Erythroblast (primary cell): ENCODE measurements at regions not wholly inside any gene's neighbourhood (a gene's known extent, or its start where the extent isn't known, plus 50 kb on each side); places are given as distances from the start of the nearest gene placed in this dataset.

Experiments used
- DNase-seq, 2 experiments: peaks; one replicate each; lab custom pipeline; 2025; lab: John Stamatoyannopoulos, UW
- GATA1 ChIP-seq: IDR thresholded peaks from 2 replicates; pipeline ENCODE4 v1.6.1; 2011; ENCODE audit warnings: low read depth, mild to moderate bottlenecking, control low read depth, low read length, moderate library complexity
- POLR2A ChIP-seq: IDR thresholded peaks from 2 replicates; pipeline ENCODE4 v1.6.1; 2011; ENCODE audit warnings: mild to moderate bottlenecking, low read length

GRCh38 chr16:17858061-17858460 lies 387.3 kb upstream of the XYLT1 start:
- no peak for DNase-seq
- TF ChIP-seq POLR2A (no peak), GATA1 (no peak)

DNA sequence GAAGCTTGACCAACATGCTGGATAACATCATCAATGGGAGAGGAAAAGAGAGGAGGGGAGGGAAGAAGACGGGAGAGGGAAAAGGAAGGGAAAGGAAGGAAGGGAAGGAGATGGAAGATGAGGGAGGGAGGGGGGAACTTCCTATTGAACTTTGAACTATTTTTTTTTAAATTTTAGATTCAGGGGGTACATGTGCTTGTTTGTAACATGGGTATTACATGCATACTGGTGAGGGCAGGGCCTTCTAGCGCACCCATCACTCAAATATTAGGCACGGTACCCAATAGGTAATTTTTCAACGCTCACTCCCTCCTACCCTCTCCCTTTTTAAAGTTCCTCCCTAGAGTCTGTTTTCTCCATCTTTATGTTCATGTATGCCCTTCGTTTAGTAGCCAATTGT lies 383.2 kb upstream of the XYLT1 start:
- no peak for DNase-seq
- TF ChIP-seq GATA1 (no peak), POLR2A (no peak)

- DNase-seq: no peak
- TF ChIP-seq POLR2A: no peak
- TF ChIP-seq GATA1: no peak
Measured at GRCh38 chr16:17852977-17853702, 382.4 kb upstream of the XYLT1 start.

DNA sequence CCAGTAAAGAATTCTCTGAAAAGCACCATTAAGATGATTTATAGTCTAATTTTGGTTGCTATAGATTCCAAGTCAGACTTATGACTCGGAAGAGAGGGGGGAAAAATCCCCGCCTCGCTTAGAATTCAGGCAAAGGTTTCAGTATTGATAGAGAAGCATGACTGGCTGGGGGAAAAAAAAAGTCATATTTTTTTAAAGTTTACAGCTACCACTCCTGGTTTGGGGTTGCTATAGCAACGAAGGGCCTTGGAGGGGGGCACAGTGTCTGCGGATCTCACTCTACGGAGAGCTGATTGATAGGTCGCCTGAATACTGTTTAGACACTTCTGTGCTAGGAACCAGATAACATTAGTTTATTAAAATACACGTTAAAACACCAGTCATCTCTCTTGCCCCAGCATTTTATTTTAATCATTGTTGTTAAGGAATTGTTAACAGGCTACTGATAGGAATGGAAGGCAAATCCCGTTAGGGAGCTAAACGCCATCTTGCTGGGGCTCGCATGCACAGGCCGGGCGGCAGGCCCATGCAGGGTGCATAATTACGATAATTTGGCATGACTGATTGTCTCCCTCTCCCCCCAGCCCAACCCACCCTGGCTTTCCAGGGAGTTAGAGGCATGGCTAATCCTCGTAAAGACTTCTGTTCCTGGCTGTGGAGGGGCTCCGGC lies 380.0 kb upstream of the XYLT1 start:
- TF ChIP-seq POLR2A (no peak), GATA1 (no peak)
- no peak for DNase-seq

GRCh38 chr16:17847234-17847795 lies 376.6 kb upstream of the XYLT1 start:
- no peak for DNase-seq
- TF ChIP-seq POLR2A: no peak
- TF ChIP-seq GATA1: no peak

- no peak for DNase-seq
- TF ChIP-seq GATA1 (no peak), POLR2A (no peak)
Measured at GRCh38 chr16:17846030-17846429, 375.3 kb upstream of the XYLT1 start.

GRCh38 chr16:17845031-17845430 lies 374.3 kb upstream of the XYLT1 start:
- no peak for DNase-seq
- TF ChIP-seq GATA1 (no peak), POLR2A (no peak)

DNA sequence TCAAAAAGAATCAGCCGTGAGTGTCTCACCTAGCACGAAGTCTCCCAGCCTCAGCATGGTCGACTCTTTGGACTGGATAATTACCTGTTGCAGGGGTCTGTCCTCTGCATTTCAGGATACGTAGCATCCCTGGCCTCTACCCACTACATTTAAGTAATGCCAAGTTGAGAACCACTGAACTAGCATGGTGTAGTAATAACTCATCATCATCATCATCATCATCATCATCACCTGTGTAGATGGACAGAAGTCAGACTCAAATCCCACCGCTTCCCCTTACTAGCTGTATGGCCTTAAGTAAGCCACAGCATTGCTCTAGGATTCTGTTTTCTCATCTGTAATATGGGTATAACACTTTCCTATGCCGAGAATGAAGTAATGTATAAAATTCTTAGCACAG lies 373.1 kb upstream of the XYLT1 start:
- no peak for TF ChIP-seq GATA1
- no peak for DNase-seq

- no peak for TF ChIP-seq GATA1
- TF ChIP-seq POLR2A: no peak
- no peak for DNase-seq
Measured at GRCh38 chr16:17839907-17840306, 369.1 kb upstream of the XYLT1 start.

DNA sequence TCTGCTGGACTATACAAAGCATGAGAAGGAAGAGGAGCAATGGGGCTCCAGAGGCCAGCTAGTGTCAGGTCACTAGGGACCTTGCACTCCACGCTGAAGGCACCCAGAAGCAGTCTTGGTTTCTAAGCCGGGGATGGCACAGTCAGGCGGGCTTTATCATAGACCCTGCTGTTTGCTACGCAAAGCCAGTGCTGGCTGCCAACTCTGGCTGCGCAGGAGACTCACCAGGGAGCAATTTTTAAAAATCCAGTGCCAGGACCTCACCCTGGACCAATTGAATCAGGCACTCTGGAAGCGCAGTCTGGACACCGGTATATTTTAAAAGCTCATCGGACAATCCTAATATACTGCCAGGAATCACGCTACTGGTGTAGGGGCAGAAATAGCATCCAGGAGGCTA lies 368.5 kb upstream of the XYLT1 start:
- DNase-seq: no peak
- no peak for TF ChIP-seq GATA1
- no peak for TF ChIP-seq POLR2A

- no peak for TF ChIP-seq POLR2A
- no peak for DNase-seq
Measured at GRCh38 chr16:17836868-17837602, 366.3 kb upstream of the XYLT1 start.

GRCh38 chr16:17835118-17835876 lies 364.5 kb upstream of the XYLT1 start:
- no peak for DNase-seq
- TF ChIP-seq POLR2A: no peak
- no peak for TF ChIP-seq GATA1

DNA sequence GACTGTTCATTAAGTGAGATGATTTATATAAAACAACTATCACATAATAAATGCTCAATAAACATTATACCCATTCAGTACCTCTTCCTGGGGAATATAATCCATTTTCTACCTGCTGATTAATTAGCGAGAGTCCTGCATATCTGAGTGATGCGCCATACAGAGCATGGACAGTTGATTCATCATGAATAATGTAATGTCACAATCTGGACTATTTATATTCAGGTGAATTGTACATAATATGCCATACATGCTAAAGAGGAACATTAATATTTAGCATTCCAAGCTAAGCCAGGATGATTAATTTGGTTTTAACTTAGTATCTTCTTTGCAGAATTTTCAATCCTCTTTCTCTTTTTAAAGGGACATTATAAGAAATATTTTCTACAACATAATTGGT lies 362.0 kb upstream of the XYLT1 start:
- TF ChIP-seq GATA1: no peak
- no peak for TF ChIP-seq POLR2A
- no peak for DNase-seq
